Pulmonary artery endothelial cell (primary cell): ENCODE measurements at regions not wholly inside any gene's neighbourhood (a gene's known extent, or its start where the extent isn't known, plus 50 kb on each side); places are given as distances from the start of the nearest gene placed in this dataset.

Source experiments
- DNase-seq: peaks from one replicate; pipeline ENCODE4 v3.0.0-alpha.2; 2011; ENCODE audit warnings: low read depth, low spot score

GRCh38 chr3:194801461-194802432 is 116.1 kb downstream of the FAM43A start:
- no peak for DNase-seq

GRCh38 chr3:194804796-194805195 is 119.1 kb downstream of the FAM43A start:
- DNase-seq = no peak

GRCh38 chr3:194805546-194805945 is 119.9 kb downstream of the FAM43A start:
- DNase-seq = no peak

- no peak for DNase-seq
Observed at GRCh38 chr3:194806991-194807630, 121.4 kb downstream of the FAM43A start.

- no peak for DNase-seq
Observed at GRCh38 chr3:194808640-194809097, 123.0 kb downstream of the FAM43A start.

- DNase-seq = no peak
Observed at GRCh38 chr3:194809382-194809781, 123.7 kb downstream of the FAM43A start.

- DNase-seq = no peak
Observed at GRCh38 chr3:194810076-194810475, 124.4 kb downstream of the FAM43A start.

GRCh38 chr3:194811118-194811517 is 125.4 kb downstream of the FAM43A start:
- no peak for DNase-seq

- no peak for DNase-seq
Observed at GRCh38 chr3:194812176-194812575, 126.5 kb downstream of the FAM43A start.

GRCh38 chr3:194814878-194815357 is 129.2 kb downstream of the FAM43A start:
- DNase-seq = no peak

GRCh38 chr3:194816748-194817591 is 131.3 kb downstream of the FAM43A start:
- DNase-seq = no peak

GRCh38 chr3:194817592-194817930 is 131.9 kb downstream of the FAM43A start:
- no peak for DNase-seq

GRCh38 chr3:194817936-194818335 is 132.3 kb downstream of the FAM43A start:
- DNase-seq = no peak

- DNase-seq = no peak
Observed at GRCh38 chr3:194824100-194824499, 138.4 kb downstream of the FAM43A start.

- DNase-seq = no peak
Observed at GRCh38 chr3:194824701-194825111, 139.0 kb downstream of the FAM43A start.

- no peak for DNase-seq
Observed at GRCh38 chr3:194826594-194826993, 140.9 kb downstream of the FAM43A start.

GRCh38 chr3:194827486-194827885 is 141.8 kb downstream of the FAM43A start:
- DNase-seq = no peak

GRCh38 chr3:194828116-194828515 is 142.4 kb downstream of the FAM43A start:
- DNase-seq = no peak

- no peak for DNase-seq
Observed at GRCh38 chr3:194828926-194829325, 143.2 kb downstream of the FAM43A start.

- no peak for DNase-seq
Observed at GRCh38 chr3:194830401-194830800, 144.7 kb downstream of the FAM43A start.

GRCh38 chr3:194830978-194831377 is 145.3 kb downstream of the FAM43A start:
- no peak for DNase-seq
